HG02588 (cell line): ENCODE measurements at regions not wholly inside any gene's neighbourhood (a gene's known extent, or its start where the extent isn't known, plus 50 kb on each side); places are given as distances from the start of the nearest gene placed in this dataset.
"Not testable (repeated sequence)": the region's sequence is repeated elsewhere in the genome, so short reads cannot be mapped to it uniquely, and the experiment has no call there.

ENCODE experiments used
- ATAC-seq: cut with Tn5 transposase; IDR thresholded peaks from one replicate; pipeline ENCODE4 v1.9.1; 2021; ENCODE audit warnings: mild to moderate bottlenecking, moderate library complexity; ENCODE audit not compliant: unreplicated experiment

DNA sequence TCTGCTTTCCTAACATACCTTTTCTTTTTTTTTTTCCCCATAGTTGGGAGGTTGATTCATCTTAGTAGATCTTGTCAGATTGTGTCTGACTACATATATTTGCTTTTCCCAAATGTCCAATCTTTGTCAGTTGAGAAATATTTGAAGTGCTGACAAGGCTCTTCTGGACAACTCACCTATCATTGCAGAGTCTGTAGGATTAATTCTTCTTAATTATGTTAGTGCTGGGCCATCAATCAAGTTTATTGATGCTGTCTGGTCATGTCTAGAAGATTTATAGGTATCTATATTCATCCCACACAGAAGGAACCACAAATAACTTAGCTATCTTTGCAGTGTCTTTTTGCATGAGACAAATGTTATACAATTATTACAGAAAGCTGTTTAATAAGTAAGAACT lies 310.6 kb downstream of the ACTR3B start:
- ATAC-seq, result no peak

DNA sequence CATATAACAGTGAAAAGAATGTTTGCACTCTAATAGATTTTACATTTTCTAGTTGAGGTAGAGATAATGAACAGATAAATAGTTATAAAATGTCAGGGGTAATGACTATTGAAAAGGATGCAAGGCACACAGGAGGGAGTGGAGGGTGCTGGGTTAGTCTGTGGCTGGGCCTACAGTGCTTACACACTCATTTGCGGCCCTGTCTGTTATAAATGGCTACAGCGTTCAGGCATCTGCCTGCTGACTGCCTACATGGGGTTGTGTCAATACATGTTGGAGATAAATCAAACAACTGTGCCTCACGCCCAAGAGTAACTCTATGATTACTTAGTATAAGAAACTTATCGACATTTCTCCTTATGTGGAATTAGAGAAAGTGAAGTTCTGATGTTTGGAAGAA lies 313.3 kb downstream of the ACTR3B start:
- no peak for ATAC-seq

DNA sequence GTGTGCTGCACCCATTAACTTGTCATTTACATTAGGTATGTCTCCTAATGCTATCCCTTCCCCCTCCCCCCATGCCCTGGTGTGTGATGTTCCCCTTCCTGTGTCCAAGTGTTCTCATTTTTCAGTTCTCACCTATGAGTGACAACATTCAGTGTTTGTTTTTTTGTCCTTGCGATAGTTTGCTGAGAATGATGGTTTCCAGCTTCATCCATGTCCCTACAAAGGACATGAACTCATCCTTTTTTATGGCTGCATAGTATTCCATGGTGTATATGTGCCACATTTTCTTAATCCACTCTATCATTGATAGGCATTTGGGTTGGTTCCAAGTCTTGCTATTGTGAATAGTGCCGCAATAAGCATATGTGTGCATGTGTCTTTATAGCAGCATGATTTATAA lies 316.7 kb downstream of the ACTR3B start:
- not testable (repeated sequence) for ATAC-seq

DNA sequence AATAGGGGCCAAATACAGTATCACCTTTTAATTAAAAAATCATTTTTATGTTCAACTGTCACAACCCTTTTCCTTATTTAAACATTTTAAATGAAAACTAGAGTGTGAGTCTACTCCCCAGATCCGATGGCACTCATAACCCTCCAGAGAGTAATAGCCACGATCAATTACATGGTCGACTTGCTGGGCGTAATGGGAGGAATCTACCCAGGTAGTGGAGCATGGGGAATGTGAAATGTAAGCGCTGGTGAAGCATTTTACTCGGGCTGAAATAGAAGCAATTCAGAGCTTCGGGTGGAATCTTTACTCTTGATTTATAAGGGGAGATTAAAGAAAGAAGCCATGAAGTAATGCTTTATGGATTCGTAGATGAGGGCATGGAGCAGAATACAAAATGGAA lies 321.9 kb downstream of the ACTR3B start:
- no peak for ATAC-seq

DNA sequence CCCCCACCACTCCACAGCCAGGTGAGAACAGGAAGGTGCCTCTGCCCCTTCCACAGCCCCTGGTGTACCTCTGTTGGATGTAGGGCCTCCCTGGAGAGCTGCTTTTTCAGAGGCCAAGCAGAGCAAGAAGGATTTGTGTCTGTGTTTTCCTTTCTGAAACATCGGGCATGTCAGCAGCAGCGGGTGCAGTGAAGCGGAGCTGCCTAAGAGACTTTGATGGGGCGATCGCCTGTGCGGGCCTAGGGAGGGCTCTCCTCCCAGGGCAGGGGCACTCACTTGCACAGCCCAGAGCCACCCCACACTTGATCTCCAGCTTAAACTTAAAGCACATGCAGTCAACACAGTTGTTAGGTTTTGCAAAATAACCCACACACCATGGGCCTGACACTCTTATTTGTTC lies 324.7 kb downstream of the ACTR3B start:
- ATAC-seq, result no peak

DNA sequence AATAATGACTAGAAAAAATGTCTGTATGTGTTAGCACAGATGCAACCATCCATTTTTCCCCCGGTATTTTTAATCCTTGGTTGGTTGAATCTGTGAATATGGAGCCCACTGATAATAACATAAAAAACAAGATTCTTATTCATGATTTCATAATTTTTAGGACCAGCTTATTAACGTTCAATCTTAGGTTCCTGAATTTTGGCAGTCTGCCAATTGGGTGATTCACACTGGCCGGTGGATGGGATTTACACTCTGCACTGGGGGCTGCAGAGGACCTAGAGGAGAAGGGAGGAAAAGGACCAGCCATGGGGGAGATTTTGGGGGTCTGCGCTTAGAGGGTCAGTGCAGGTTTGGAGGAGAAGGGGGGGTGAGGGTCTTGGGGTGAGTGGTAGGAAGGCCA lies 327.9 kb downstream of the ACTR3B start:
- ATAC-seq, result no peak

DNA sequence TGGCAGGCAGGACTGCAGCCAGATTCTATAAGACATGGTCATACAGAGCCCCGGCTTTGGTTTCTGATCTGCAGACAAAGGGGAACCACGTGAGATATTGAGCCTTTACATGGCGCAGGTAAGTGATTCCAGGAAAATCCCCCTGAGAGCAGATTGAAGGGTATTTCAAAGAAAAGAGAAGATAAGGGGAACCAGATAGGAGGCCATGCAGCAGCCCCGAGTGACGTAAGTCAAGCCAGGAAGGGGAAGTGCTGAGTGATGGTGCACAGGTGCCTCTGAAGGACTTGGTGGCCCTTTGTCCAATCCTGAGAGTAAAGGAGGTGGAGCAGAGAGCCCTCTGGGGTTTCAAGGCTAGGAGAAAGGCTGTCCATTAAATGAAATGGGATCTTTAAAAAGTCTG lies 329.0 kb downstream of the ACTR3B start:
- no peak for ATAC-seq

DNA sequence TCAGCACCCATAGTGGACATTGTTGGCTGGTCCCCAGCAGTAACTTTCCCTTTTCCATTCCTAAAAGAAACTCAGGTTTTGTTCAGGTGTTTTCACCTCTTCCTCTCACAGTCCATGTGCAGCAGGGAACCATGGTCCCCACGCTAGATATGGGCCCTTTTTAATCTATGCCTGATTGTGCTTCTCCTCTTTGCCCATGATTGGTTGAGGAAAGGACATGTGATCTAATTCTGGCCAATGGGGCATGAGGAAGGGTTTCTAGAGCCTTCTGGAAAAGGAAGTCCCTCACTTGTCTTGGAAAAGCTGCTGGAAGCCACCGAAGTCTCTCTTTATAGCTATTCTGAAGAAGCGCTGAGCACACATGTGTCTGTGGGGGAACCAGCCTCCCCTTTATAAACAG lies 330.7 kb downstream of the ACTR3B start:
- ATAC-seq, result no peak

DNA sequence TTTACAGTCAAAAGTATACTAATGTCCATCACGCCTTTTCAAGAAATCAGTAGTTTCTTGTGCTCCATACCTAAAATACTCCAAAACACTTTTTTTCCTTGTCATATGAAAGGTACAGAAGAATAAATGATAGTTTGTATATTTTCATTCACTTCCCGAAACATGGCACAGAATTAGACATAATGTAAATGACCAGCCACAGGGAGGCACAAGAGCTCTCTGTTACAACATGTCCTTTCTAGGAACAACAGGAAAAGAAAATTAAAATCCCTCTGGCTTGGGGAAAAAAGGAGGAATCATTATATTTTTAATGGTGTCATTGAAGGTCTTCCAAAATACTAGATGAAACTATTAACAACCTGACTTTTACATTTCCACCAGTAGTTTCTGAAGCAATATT lies 331.2 kb downstream of the ACTR3B start:
- ATAC-seq, result no peak

DNA sequence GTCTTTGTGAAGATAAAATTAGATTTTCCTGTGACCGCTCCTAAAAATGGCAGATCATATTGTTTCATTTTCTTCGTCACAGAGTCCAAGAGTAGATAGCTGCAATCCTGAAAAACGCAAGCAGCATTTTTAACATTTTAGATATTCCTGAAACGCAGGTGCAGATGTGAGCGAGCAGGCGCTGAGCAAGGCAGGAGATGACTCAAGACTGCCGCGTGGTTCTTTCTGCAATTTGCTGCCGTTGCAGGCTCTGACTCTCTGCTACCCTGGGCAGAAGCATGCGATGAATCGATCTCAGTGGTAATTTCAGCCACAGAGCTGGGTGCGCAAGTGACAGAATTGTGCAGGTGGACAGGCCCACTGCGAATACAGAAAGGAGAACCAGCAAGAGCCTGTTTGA lies 331.9 kb downstream of the ACTR3B start:
- no peak for ATAC-seq

DNA sequence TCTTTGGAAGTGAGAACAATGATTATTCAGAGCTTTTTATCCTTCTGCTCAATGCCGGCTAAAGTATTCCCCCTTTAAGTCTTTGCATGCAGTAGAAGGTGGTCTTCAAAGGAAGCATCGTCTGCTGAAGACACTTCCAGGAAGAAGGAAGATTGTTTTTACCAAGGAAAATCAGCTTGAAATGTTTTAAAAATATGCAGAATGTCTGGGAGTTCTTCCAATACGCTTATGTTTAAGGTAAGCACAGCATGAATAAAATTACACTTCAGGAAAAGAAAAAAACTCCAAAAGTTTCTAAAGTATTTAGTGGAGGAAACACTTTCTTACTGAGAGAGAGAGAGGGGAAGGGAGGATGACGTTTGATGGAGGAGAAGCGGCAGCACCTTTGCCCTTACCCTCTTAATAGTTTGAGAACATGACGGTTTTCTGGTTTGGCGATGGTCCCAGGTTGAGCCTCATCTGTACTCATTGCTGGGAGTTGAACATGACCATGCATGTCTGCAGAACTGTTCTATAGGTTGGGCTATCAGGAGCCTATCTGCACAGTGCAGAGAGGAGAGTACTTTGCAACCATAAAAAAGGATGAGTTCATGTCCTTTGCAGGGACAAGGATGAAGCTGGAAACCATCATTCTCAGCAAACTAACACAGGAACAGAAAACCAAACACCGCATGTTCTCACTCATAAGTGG lies 338.1 kb downstream of the ACTR3B start:
- no peak for ATAC-seq

DNA sequence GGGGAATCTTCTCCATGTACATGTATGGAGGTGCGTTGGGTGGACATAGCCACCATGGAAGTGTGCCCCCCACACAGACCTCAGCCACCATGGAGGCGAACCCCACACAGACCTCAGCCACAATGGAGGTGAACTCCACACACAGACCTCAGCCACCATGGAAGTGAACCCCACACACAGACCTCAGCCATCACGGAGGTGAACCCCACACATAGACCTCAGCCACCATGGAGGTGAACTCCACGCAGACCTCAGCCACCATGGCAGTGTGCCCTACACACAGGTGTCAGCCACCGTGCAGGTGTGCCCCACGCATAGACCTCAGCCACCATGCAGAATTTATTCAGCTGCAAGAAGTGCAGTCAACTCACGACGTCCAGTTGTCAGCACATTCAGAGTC lies 339.7 kb downstream of the ACTR3B start:
- no peak for ATAC-seq

DNA sequence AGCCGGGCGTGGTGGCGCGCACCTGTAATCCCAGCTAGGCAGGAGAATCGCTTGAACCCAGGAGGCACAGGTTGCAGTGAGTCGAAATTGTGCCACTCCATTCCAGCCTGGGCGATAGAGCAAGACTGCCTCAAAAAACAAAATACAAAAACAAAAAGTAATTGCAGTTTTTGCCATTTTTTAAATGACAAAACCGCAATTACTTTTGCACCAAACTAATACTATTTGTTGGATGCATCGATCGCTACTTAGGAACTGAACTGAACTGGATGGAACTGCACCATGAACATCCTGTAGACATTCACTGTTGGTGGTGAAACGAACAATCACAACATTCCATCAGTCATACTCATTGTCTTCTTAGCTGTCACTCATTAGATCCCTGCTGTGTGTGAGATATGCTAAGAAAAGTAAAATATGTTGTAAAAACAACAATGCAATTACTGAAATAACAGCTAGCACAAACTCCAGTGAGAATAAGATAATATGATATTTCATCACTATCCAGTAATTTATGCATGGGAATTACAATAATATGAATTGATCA lies 341.2 kb downstream of the ACTR3B start:
- ATAC-seq, result no peak

DNA sequence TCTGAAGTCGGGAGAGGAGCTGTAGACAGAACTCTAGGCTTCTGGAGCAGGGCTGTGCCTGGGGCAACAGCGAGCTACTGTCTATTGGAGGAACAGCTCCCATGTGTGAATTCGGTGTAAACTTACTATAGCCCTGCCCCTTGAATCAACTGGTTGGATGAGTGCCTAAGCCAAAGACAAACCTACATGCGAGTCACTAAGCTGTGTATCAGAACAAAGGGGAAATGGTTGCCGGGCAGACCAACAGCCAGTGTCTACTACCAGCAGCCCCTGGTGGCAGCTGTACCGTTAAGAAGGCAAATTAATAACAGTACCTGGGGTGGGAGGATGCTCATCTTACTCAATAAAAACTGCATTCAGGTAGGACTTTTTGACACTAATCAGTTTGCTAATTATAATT lies 343.6 kb downstream of the ACTR3B start:
- ATAC-seq, result no peak

DNA sequence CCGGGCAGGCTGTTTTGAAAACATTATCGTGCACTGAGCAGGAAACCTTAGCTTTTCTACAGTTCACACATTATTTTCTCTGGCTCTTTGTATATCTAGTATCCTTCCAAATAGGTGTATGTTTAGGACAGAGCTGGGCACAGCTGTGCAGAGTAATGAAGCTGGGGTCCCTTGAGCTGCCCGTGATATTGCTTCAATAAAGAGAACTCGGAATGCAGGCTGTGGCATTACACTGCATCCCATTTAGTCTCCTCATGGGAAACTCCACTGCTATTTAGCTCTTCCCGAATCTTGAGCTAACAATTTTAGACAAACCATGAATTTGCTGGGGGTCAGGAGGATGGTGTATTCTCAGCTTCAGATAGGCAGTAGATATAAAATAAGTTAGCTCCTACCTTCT lies 348.3 kb downstream of the ACTR3B start:
- no peak for ATAC-seq

DNA sequence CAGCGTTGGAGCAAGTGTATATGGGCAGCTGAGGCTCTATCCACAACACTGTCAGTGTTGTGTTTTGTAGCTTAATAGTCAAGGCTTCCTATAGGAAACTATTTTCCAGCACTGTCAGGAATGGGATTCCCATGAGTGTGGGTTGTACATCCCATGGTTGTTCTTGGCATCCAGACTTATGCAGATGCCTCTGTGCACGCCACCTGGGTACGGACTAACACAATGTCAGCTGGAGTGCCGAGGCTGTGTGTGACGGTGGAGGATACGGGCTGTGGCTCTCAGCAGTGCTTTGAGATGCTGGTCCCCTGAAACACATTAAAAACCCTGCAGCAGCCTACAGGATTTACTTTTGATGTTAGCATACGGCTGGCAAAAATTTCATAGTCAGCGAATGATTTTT lies 350.0 kb downstream of the ACTR3B start:
- no peak for ATAC-seq

DNA sequence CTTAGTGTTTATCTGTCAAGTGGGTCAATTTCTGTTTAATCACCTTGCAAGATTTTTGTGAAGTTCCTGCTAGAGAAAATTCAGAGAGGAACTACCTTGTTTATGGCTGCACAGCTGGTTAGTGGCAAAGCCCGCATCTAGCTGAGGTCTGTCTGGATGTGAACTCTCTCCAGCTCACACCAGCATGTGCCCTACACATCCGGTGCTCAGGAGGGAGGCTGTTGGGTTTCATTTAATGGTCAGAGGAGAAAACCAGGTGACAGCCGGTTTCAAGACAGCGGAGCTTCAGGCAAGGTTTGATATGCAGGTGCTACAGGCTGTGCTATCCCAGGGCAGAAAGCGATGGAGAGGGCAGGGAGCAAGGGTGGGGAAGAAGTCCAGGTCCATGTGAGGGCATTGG lies 351.1 kb downstream of the ACTR3B start:
- no peak for ATAC-seq

DNA sequence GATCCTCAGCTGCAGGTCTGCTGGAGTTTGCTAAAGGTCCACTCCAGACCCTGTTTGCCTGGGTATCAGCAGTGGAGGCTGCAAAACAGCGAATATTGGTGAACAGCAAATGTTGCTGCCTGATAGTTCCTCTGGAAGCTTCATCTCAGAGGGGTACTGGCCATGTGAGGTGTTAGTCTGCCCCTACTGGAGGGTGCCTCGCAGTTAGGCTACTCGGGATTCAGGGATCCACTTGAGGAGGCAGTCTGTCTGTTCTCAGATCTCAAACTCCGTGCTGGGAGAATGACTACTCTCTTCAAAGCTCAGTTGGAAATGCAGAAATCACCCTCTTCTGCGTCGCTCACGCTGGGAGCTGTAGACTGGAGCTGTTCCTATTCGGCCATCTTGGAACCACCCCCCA lies 362.7 kb downstream of the ACTR3B start:
- ATAC-seq, result not testable (repeated sequence)

DNA sequence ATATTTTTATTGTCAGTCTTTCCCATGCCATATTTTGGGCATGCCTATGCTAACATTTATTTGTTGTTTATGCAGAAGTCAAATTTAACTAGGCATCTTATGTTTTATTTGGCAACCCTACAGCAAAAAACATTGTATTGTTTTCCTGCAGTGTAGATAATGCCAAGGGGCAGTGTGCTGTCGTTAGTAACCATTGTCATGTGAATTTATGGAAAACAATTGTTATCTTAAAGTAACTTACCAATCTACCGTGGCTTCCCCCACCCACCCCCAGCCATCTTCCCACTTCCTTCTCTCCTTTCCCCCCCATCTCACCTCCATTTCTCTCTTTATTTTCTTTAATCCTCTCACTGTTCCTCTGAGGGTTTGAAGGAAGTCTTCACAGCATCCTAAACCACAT lies 370.5 kb downstream of the ACTR3B start:
- ATAC-seq, result no peak

DNA sequence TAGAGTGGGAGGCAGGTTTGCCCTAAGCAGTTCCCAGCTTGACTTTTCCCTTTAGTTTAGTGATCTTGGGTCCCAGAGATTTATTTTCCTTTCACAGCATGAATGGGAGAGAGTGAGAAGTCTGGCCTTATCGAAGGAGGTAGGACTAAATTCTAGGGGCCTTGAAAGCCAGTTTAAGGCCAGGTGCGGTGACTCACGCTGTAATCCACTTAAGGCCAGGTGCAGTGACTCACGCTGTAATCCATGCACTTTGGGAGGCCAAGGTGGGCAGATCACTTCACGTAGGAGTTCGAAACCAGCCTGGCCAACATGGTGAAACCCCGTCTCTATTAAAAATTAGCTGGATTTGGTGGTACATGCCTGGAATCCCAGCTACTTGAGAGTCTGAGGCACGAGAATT lies 392.2 kb downstream of the ACTR3B start:
- no peak for ATAC-seq

DNA sequence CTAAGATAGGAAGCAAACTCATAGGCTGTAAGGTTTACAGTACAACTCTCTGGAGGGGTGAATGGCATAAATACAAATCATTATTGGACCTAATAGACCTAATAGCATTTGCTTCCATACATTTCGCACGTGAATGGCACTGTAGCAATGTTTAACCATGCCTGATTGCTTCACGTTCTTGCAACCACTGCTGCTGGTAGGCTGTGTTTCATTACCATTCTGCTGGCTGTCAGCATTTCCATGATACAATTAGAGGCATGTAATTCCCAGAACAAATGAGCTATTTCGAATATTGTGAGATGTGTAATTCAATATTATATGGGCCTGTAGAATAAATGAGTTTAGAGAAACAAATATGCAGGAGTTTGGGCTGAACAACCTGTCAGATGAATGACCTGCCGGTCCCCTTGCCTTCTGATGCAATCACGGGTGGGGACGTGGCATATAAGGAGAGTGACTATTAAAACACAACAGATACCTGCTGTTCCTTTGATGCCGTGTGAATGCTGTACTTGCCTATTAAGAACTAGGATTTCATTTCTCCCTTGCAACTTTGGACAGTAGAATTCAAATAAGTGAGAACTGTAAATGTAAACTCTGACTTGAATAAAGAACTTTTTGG lies 393.4 kb downstream of the ACTR3B start:
- ATAC-seq, result no peak

DNA sequence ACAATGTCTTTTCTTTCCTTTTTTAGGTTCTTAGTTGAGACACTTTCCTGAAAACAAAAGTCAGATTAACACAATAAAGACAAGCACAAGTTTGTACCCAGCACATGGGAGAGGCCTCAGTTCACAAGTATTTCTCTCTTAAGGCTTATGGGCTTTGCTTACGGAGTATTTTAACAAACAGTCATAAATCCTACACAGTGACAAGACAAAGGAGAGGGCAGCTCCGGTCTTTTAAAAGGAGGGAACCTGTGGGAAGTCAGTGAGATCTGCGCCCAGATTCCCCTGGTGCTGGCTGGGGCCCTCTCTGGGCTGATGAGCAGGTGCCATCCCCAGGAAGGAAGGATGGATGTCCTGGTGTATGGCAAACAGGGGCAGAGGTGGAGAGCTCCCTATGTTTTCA lies 398.6 kb downstream of the ACTR3B start:
- ATAC-seq, result no peak

DNA sequence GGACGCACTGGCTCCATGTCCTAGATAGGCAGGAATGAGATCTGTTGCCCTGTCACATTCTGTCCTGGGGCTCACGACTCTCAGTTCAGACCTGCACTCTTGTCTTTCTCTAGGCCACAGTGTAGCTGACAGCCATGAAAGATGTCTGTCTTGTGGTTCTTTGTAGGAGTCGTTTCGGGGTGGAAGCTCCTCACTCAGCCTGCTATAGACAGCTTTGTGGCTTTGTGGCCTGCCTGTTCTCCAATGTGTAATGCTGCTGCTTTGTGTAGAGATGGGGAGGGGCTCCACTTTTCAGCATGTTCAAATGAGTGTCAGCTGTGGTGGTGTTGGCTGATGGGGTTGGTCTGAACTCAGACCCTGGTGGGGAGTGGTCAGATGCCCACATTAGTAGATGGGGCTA lies 410.7 kb downstream of the ACTR3B start:
- no peak for ATAC-seq
